ENCODE measurements at regions not wholly inside any gene's neighbourhood (a gene's known extent, or its start where the extent isn't known, plus 50 kb on each side); places are given as distances from the start of the nearest gene placed in this dataset.
A peak's percentile ranks its signal among the peaks of the same experiment; 100 is the strongest.
"Not testable (repeated sequence)": the region's sequence is repeated elsewhere in the genome, so short reads cannot be mapped to it uniquely, and the experiment has no call there.

- no peak for DNase-seq (ENCODE audit: low spot score)
Measured at GRCh38 chr13:50527612-50528509, 315.6 kb downstream of the DLEU7 start.

GRCh38 chr13:50529154-50529882 lies 314.2 kb downstream of the DLEU7 start:
- no peak for DNase-seq (ENCODE audit: low spot score)

GRCh38 chr13:50531917-50532899 lies 311.3 kb downstream of the DLEU7 start:
- peak; percentile 33 for DNase-seq (ENCODE audit: low spot score)

- no peak for DNase-seq (ENCODE audit: low spot score)
Measured at GRCh38 chr13:50535050-50535449, 308.4 kb downstream of the DLEU7 start.

GRCh38 chr13:50537029-50537428 lies 306.5 kb downstream of the DLEU7 start:
- no peak for DNase-seq (ENCODE audit: low spot score)

- DNase-seq (ENCODE audit: low spot score): no peak
Measured at GRCh38 chr13:50539791-50540530, 303.5 kb downstream of the DLEU7 start.

- DNase-seq (ENCODE audit: low spot score): no peak
Measured at GRCh38 chr13:50543141-50543540, 300.4 kb downstream of the DLEU7 start.

GRCh38 chr13:50543782-50544181 lies 299.7 kb downstream of the DLEU7 start:
- no peak for DNase-seq (ENCODE audit: low spot score)

GRCh38 chr13:50544211-50544610 lies 299.3 kb downstream of the DLEU7 start:
- DNase-seq (ENCODE audit: low spot score): no peak

GRCh38 chr13:50547175-50547574 lies 296.3 kb downstream of the DLEU7 start:
- DNase-seq (ENCODE audit: low spot score): not testable (repeated sequence)

- no peak for DNase-seq (ENCODE audit: low spot score)
Measured at GRCh38 chr13:50548586-50548985, 294.9 kb downstream of the DLEU7 start.

GRCh38 chr13:50549221-50549942 lies 294.1 kb downstream of the DLEU7 start:
- DNase-seq (ENCODE audit: low spot score): no peak

GRCh38 chr13:50550151-50550550 lies 293.3 kb downstream of the DLEU7 start:
- no peak for DNase-seq (ENCODE audit: low spot score)

GRCh38 chr13:50552424-50552966 lies 291.0 kb downstream of the DLEU7 start:
- DNase-seq (ENCODE audit: low spot score): no peak

GRCh38 chr13:50561739-50562138 lies 281.8 kb downstream of the DLEU7 start:
- no peak for DNase-seq (ENCODE audit: low spot score)

- no peak for DNase-seq (ENCODE audit: low spot score)
Measured at GRCh38 chr13:50566646-50567045, 276.8 kb downstream of the DLEU7 start.

GRCh38 chr13:50572129-50572528 lies 271.4 kb downstream of the DLEU7 start:
- DNase-seq (ENCODE audit: low spot score): no peak

- no peak for DNase-seq (ENCODE audit: low spot score)
Measured at GRCh38 chr13:50573066-50573465, 270.4 kb downstream of the DLEU7 start.

- no peak for DNase-seq (ENCODE audit: low spot score)
Measured at GRCh38 chr13:50574731-50575130, 268.8 kb downstream of the DLEU7 start.

GRCh38 chr13:50575138-50575537 lies 268.4 kb downstream of the DLEU7 start:
- DNase-seq (ENCODE audit: low spot score): no peak

Measured in NAMALWA (cell line).